GM12878 (cell line): ENCODE measurements at regions not wholly inside any gene's neighbourhood (a gene's known extent, or its start where the extent isn't known, plus 50 kb on each side); places are given as distances from the start of the nearest gene placed in this dataset. TPM values are rescaled to one million over a fixed set of nuclear protein-coding genes. Genes with fewer than 3 reads are reported as not detected.

Experiments
- ATAC-seq: fragments of 200-7000 bp; cut with Tn5 transposase; 3 replicates; pipeline ENCODE4 v1.9.1; 2020; ENCODE audit warnings: mild to moderate bottlenecking, moderate library complexity
- BruUV-seq: library from RNA; stranded (reverse); fragments of 400-500 nt; replicated peaks from 2 replicates; lab custom pipeline; 2021; lab: Mats Ljungman, UMichigan
- CTCF ChIA-PET: fragments of 300-600 bp; sonication (Branson Sonifier 250); formaldehyde crosslinking; extraction: SDS; loops from one replicate; lab custom pipeline; 2021; ENCODE audit warnings: inconsistent platforms; lab: Yijun Ruan, JAX
- POLR2A ChIA-PET: fragments of 350-600 bp; formaldehyde crosslinking; extraction: SDS; loops from one replicate; lab custom pipeline; 2021; ENCODE audit warnings: inconsistent platforms; lab: Charles Lee
- RAD21 ChIA-PET: fragments of 300-600 bp; sonication (Branson Sonifier 250); formaldehyde crosslinking; loops from one replicate; lab custom pipeline; 2023; ENCODE audit warnings: antibody characterized with exemption; ENCODE audit not compliant: unreplicated experiment; lab: Charles Lee
- SMC1A ChIA-PET: fragments of 300-600 bp; sonication (Branson Sonifier 250); formaldehyde crosslinking; loops from one replicate; lab custom pipeline; 2023; ENCODE audit not compliant: unreplicated experiment, uncharacterized antibody; lab: Charles Lee
- DNase-seq: peaks from one replicate; pipeline ENCODE4 v3.0.0-alpha.2; 2011; ENCODE audit warnings: low read depth, low spot score
- FAIRE-seq: peaks from 3 replicates; lab custom pipeline; 2011; peaks lifted over from hg19 to GRCh38; lab: Jason Lieb, UNC
- H2AFZ ChIP-seq: 2 replicates; pipeline ENCODE4 v1.6.0; 2011; ENCODE audit warnings: low read depth, low read length, control low read depth; ENCODE audit not compliant: control insufficient read depth
- H3K27ac ChIP-seq: 2 replicates; pipeline ENCODE4 v1.5.1; 2011; ENCODE audit warnings: control low read depth; ENCODE audit not compliant: control insufficient read depth, insufficient read depth
- H3K27me3 ChIP-seq, 2 experiments: replicated peaks in 1 of 2; 2 replicates each; pipeline versions ENCODE4 v1.6.0 to v1.6.1; 2011; ENCODE audit warnings: low read length in 1 of 2; ENCODE audit not compliant: control insufficient read depth in 2 of 2, insufficient read depth in 2 of 2
- H3K36me3 ChIP-seq, 2 experiments: 2 replicates each; pipeline ENCODE4 v1.5.1; 2011; ENCODE audit warnings: low read length in 1 of 2; ENCODE audit not compliant: control insufficient read depth in 2 of 2, insufficient read depth in 2 of 2
- H3K4me1 ChIP-seq: 2 replicates; pipeline ENCODE4 v1.6.1; 2011; ENCODE audit warnings: mild to moderate bottlenecking, low read length, moderate library complexity, mixed read lengths; ENCODE audit not compliant: control insufficient read depth, insufficient read depth
- H3K4me2 ChIP-seq: 2 replicates; pipeline ENCODE4 v1.6.0; 2011; ENCODE audit warnings: control low read depth; ENCODE audit not compliant: control insufficient read depth, insufficient read depth
- H3K4me3 ChIP-seq: fragments of 200-600 bp; sonication (generic); 2 replicates; pipeline ENCODE4 v1.5.1; 2016
- H3K79me2 ChIP-seq: 2 replicates; pipeline ENCODE4 v1.6.0; 2011; ENCODE audit warnings: low read length; ENCODE audit not compliant: control insufficient read depth, insufficient read depth
- H3K9ac ChIP-seq: 2 replicates; pipeline ENCODE4 v1.8.0; 2011; ENCODE audit warnings: low read length, control low read depth, mixed read lengths; ENCODE audit not compliant: control insufficient read depth, insufficient read depth
- H3K9me3 ChIP-seq: replicated peaks from 3 replicates; pipeline ENCODE4 v1.5.1; 2011; ENCODE audit warnings: mild to moderate bottlenecking, low read length; ENCODE audit not compliant: control insufficient read depth, insufficient read depth
- H4K20me1 ChIP-seq: 2 replicates; pipeline ENCODE4 v1.6.0; 2011; ENCODE audit not compliant: control insufficient read depth, insufficient read depth
- RAD21 ChIP-seq: IDR thresholded peaks from 2 replicates; pipeline ENCODE4 v1.6.1; 2011; ENCODE audit warnings: mild to moderate bottlenecking, low read depth, low read length, moderate library complexity; ENCODE audit not compliant: insufficient read depth
- RFX5 ChIP-seq: IDR thresholded peaks from 2 replicates; pipeline ENCODE4 v1.6.1; 2011; ENCODE audit warnings: low read depth, low read length, improper control_type of control experiment
- WGBS: methylation state at CpG from one replicate; pipeline ENCODE4 v1.1.6; 2016; ENCODE audit warnings: low lambda C conversion rate; ENCODE audit not compliant: insufficient replicate concordance, insufficient coverage; ENCODE audit errors: missing lambda C conversion rate; 5-methylcytosine and 5-hydroxymethylcytosine counted together
- in situ Hi-C: fragments of 300-500 bp; cut with MboI; formaldehyde crosslinking; loops from 9 replicates; pipeline ENCODE4 v1.14.3; 2018; ENCODE audit warnings: mixed read lengths
- intact Hi-C: fragments of 100-400 bp; cut with micrococcal nuclease; formaldehyde crosslinking; loops from one replicate; pipeline ENCODE4 v1.14.2; 2022; ENCODE audit not compliant: unreplicated experiment
- small RNA-seq: library from RNA; depleted of rRNA; stranded (forward); fragments of <200 nt; gene quantifications from one replicate; pipeline ENCODE3, GENCODE V24; 2014
- TF ChIP-seq, protein P1 (sequence below), 3 experiments: IDR thresholded peaks in 2 of 3; conservative IDR thresholded peaks in 1 of 3; 2 replicates each; pipeline ENCODE4 v1.5.1; 2011; ENCODE audit warnings: low read depth in 3 of 3, low read length in 3 of 3, mild to moderate bottlenecking in 3 of 3, control low read depth in 2 of 3, moderate library complexity in 2 of 3, inconsistent platforms in 1 of 3, mixed read lengths in 1 of 3; ENCODE audit not compliant: control insufficient read depth in 2 of 3, insufficient read depth in 1 of 3; ENCODE audit errors: extremely low read depth in 1 of 3

DNA sequence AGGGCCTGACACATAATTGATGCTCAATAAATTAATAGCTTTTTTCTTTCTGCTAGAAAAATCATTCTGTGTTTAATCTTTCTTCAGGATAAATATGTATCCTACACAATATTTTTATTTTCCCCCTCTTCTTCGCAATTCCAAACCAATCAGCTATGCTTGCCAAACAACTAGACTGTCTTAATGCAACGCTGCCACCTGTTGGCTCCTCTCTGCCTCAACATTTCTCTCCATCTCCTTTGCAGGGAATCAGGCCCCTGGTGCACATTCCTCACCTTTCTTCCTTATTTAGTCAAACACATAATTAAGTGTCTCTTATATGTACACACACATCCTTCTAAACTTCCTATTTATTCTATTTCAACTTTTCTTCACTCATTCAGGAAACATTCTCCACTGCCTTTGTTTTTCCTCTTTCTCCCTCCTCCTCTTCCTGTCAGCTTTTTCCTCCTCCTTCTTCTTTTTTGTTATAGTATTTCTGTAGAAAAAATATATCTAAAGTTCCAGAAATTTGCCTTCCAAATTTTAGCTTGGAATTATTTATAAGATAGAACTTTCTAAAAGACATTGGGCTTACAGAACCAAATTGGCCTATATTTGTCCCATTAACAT is 406.0 kb downstream of the PRKD1 start:
- Histone ChIP-seq H3K4me2 (no peak overlapping the region), H3K79me2 (no peaks in the 10 kb centered on the region), H3K9ac (no peak overlapping the region), H2AFZ (no peak overlapping the region), H3K9me3 (no peaks in the 10 kb centered on the region), H3K27me3 (no peaks in the 10 kb centered on the region), H3K4me1 (no peaks in the 10 kb centered on the region), H3K36me3 (no peaks in the 10 kb centered on the region), H4K20me1 (no peaks in the 10 kb centered on the region), H3K27ac (no peak overlapping the region), H3K4me3 (no peak overlapping the region)
- FAIRE-seq (no peak), DNase-seq (no peak), ATAC-seq (no peak)
- ChIA-PET RAD21 (no interaction called here), POLR2A (no interaction called here), SMC1A (no interaction called here), CTCF (interaction anchor here (1.4 kb wide), 1 partner anchor 765 kb away, joined by 3 read pairs; no protein-coding TSS in a partner anchor)
- intact Hi-C loops (no loop called here), in situ Hi-C loops (no loop called here)
- 45% methylated on average over 2 of the region's 2 CpGs for WGBS
- BruUV-seq, result no TSS peak
- peak; percentile 25; the same call in 1 of the 2 replicates for TF ChIP-seq RAD21
- TF ChIP-seq, protein P1, sequence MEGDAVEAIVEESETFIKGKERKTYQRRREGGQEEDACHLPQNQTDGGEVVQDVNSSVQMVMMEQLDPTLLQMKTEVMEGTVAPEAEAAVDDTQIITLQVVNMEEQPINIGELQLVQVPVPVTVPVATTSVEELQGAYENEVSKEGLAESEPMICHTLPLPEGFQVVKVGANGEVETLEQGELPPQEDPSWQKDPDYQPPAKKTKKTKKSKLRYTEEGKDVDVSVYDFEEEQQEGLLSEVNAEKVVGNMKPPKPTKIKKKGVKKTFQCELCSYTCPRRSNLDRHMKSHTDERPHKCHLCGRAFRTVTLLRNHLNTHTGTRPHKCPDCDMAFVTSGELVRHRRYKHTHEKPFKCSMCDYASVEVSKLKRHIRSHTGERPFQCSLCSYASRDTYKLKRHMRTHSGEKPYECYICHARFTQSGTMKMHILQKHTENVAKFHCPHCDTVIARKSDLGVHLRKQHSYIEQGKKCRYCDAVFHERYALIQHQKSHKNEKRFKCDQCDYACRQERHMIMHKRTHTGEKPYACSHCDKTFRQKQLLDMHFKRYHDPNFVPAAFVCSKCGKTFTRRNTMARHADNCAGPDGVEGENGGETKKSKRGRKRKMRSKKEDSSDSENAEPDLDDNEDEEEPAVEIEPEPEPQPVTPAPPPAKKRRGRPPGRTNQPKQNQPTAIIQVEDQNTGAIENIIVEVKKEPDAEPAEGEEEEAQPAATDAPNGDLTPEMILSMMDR (IDR thresholded peaks at IDR 0.05 in 2 of 3, conservative IDR thresholded peaks at IDR 0.05 in 1 of 3; ENCODE audit: control insufficient read depth in 2 of 3, extremely low read depth in 1 of 3, insufficient read depth in 1 of 3, low read depth in 3 of 3, low read length in 3 of 3), result peak in 2 of 3 experiments; percentile 14 to 23; a peak in 2 of 6 replicates
- no peak for TF ChIP-seq RFX5

Small RNAs in the stretch of these regions (small RNA-seq; reads per million reads assigned to genes)
- gene RF00019, result not detected
- not detected for gene RNU11-5P
- gene RNU6-864P, result not detected
